Stimulated activated CD4-positive, alpha-beta T cell treated with anti-CD3 and anti-CD28 coated beads, TNF-alpha, amount 100 ng/mL, for 24 hours (primary cell): ENCODE measurements at regions not wholly inside any gene's neighbourhood (a gene's known extent, or its start where the extent isn't known, plus 50 kb on each side); places are given as distances from the start of the nearest gene placed in this dataset.
"Not testable (repeated sequence)": the region's sequence is repeated elsewhere in the genome, so short reads cannot be mapped to it uniquely, and the experiment has no call there.

Experiments
- DNase-seq, 3 experiments: peaks; one replicate each; pipeline ENCODE4 v3.0.0-alpha.2; 2020; ENCODE audit warnings: low read depth in 3 of 3

- no peak for DNase-seq
Measured at GRCh38 chr18:52183107-52183506, 156.9 kb upstream of the DCC start.

GRCh38 chr18:52190195-52190594 lies 149.8 kb upstream of the DCC start:
- no peak for DNase-seq

- DNase-seq = no peak
Measured at GRCh38 chr18:52190631-52191030, 149.4 kb upstream of the DCC start.

GRCh38 chr18:52200406-52200805 lies 139.6 kb upstream of the DCC start:
- DNase-seq = no peak

- no peak for DNase-seq
Measured at GRCh38 chr18:52200921-52201663, 138.9 kb upstream of the DCC start.

- DNase-seq = no peak
Measured at GRCh38 chr18:52208646-52209045, 131.4 kb upstream of the DCC start.

GRCh38 chr18:52216109-52216508 lies 123.9 kb upstream of the DCC start:
- DNase-seq = no peak

- DNase-seq = no peak
Measured at GRCh38 chr18:52216666-52217065, 123.3 kb upstream of the DCC start.

GRCh38 chr18:52219102-52219501 lies 120.9 kb upstream of the DCC start:
- no peak for DNase-seq

GRCh38 chr18:52220062-52220591 lies 119.9 kb upstream of the DCC start:
- DNase-seq = no peak

GRCh38 chr18:52222211-52222610 lies 117.8 kb upstream of the DCC start:
- no peak for DNase-seq

- no peak for DNase-seq
Measured at GRCh38 chr18:52227536-52227935, 112.5 kb upstream of the DCC start.

GRCh38 chr18:52228166-52228565 lies 111.8 kb upstream of the DCC start:
- DNase-seq = no peak

GRCh38 chr18:52236131-52236530 lies 103.9 kb upstream of the DCC start:
- no peak for DNase-seq

GRCh38 chr18:52237551-52237950 lies 102.4 kb upstream of the DCC start:
- DNase-seq = no peak

- DNase-seq = no peak
Measured at GRCh38 chr18:52242711-52243110, 97.3 kb upstream of the DCC start.

GRCh38 chr18:52244658-52245057 lies 95.3 kb upstream of the DCC start:
- DNase-seq = no peak

GRCh38 chr18:52254367-52254766 lies 85.6 kb upstream of the DCC start:
- no peak for DNase-seq

GRCh38 chr18:52257417-52257816 lies 82.6 kb upstream of the DCC start:
- not testable (repeated sequence) for DNase-seq

- no peak for DNase-seq
Measured at GRCh38 chr18:52275817-52276216, 64.2 kb upstream of the DCC start.

- DNase-seq = no peak
Measured at GRCh38 chr18:52277785-52278184, 62.2 kb upstream of the DCC start.

GRCh38 chr18:52278191-52278590 lies 61.8 kb upstream of the DCC start:
- no peak for DNase-seq

GRCh38 chr18:52280702-52281101 lies 59.3 kb upstream of the DCC start:
- no peak for DNase-seq

GRCh38 chr18:52283927-52284326 lies 56.1 kb upstream of the DCC start:
- no peak for DNase-seq
